H9 (cell line): ENCODE measurements at regions not wholly inside any gene's neighbourhood (a gene's known extent, or its start where the extent isn't known, plus 50 kb on each side); places are given as distances from the start of the nearest gene placed in this dataset.

Source experiments
- DNase-seq: peaks from one replicate; pipeline ENCODE4 v3.0.0-alpha.2; 2017
- H2AFZ ChIP-seq: one replicate; pipeline ENCODE4 v1.6.1; 2013; ENCODE audit warnings: mild to moderate bottlenecking, low read length, control low read depth, moderate library complexity
- H2AK5ac ChIP-seq: 2 replicates; pipeline ENCODE4 v1.6.1; 2013; ENCODE audit warnings: low read length, control low read depth, mixed read lengths; ENCODE audit not compliant: insufficient read length
- H2BK120ac ChIP-seq: one replicate; pipeline ENCODE4 v1.6.1; 2013; ENCODE audit warnings: low read depth, mild to moderate bottlenecking, low read length, control low read depth, inconsistent platforms; ENCODE audit not compliant: poor library complexity, severe bottlenecking
- H2BK12ac ChIP-seq: 2 replicates; pipeline ENCODE4 v1.6.1; 2013; ENCODE audit warnings: low read length, control low read depth, mixed read lengths, low read depth; ENCODE audit not compliant: insufficient read length
- H2BK15ac ChIP-seq: 2 replicates; pipeline ENCODE4 v1.6.1; 2013; ENCODE audit warnings: low read depth, low read length, control low read depth
- H2BK20ac ChIP-seq: one replicate; pipeline ENCODE4 v1.6.1; 2013; ENCODE audit warnings: low read depth, mild to moderate bottlenecking, low read length, control low read depth, inconsistent platforms; ENCODE audit not compliant: poor library complexity, severe bottlenecking
- H2BK5ac ChIP-seq: 2 replicates; pipeline ENCODE4 v1.6.1; 2013; ENCODE audit warnings: low read length, control low read depth, mixed read lengths; ENCODE audit not compliant: insufficient read length
- H3K14ac ChIP-seq: 2 replicates; pipeline ENCODE4 v1.6.1; 2013; ENCODE audit warnings: low read length, control low read depth; ENCODE audit not compliant: insufficient read depth
- H3K18ac ChIP-seq: 2 replicates; pipeline ENCODE4 v1.6.1; 2013; ENCODE audit warnings: low read depth, mild to moderate bottlenecking, mixed read lengths, low read length, control low read depth; ENCODE audit not compliant: insufficient read length
- H3K23ac ChIP-seq: 2 replicates; pipeline ENCODE4 v1.6.1; 2013; ENCODE audit warnings: low read length, control low read depth, mixed read lengths, low read depth; ENCODE audit not compliant: insufficient read length
- H3K23me2 ChIP-seq: 2 replicates; pipeline ENCODE4 v1.6.1; 2013; ENCODE audit warnings: low read depth, mild to moderate bottlenecking, mixed read lengths, low read length, control low read depth; ENCODE audit not compliant: insufficient read length, poor library complexity, severe bottlenecking
- H3K27ac ChIP-seq: 2 replicates; pipeline ENCODE4 v1.5.1; 2013; ENCODE audit warnings: low read length, control low read depth, mixed read lengths, low read depth; ENCODE audit not compliant: insufficient read length
- H3K27me3 ChIP-seq: 2 replicates; pipeline ENCODE4 v1.6.1; 2013; ENCODE audit warnings: low read length, control low read depth, inconsistent platforms; ENCODE audit not compliant: insufficient read depth
- H3K4ac ChIP-seq: 2 replicates; pipeline ENCODE4 v1.6.1; 2013; ENCODE audit warnings: low read depth, mild to moderate bottlenecking, control low read depth, inconsistent platforms, low read length, moderate library complexity
- H3K4me1 ChIP-seq: 2 replicates; pipeline ENCODE4 v1.6.1; 2013; ENCODE audit warnings: low read length, control low read depth, inconsistent platforms; ENCODE audit not compliant: insufficient read depth
- H3K4me2 ChIP-seq: 2 replicates; pipeline ENCODE4 v1.6.1; 2013; ENCODE audit warnings: low read length, control low read depth, mixed read lengths; ENCODE audit not compliant: insufficient read length, insufficient read depth
- H3K56ac ChIP-seq: 2 replicates; pipeline ENCODE4 v1.6.1; 2013; ENCODE audit warnings: low read depth, mild to moderate bottlenecking, mixed read lengths, low read length, control low read depth; ENCODE audit not compliant: insufficient read length
- H3K79me1 ChIP-seq: 2 replicates; pipeline ENCODE4 v1.6.1; 2013; ENCODE audit warnings: low read depth, mild to moderate bottlenecking, moderate library complexity, low read length, control low read depth, inconsistent platforms; ENCODE audit not compliant: insufficient read depth, poor library complexity, severe bottlenecking
- H3K79me2 ChIP-seq: 2 replicates; pipeline ENCODE4 v1.6.1; 2013; ENCODE audit warnings: low read length, control low read depth, inconsistent platforms; ENCODE audit not compliant: insufficient read depth
- H3K9ac ChIP-seq: 2 replicates; pipeline ENCODE4 v1.6.1; 2013; ENCODE audit warnings: low read length, control low read depth, mixed read lengths; ENCODE audit not compliant: insufficient read length; ENCODE audit errors: extremely low read depth
- H3K9me3 ChIP-seq: one replicate; pipeline ENCODE4 v1.6.1; 2013; ENCODE audit warnings: low read depth, low read length, inconsistent platforms; ENCODE audit not compliant: control insufficient read depth
- H3T11ph ChIP-seq: one replicate; pipeline ENCODE4 v1.6.1; 2013; ENCODE audit warnings: mild to moderate bottlenecking, low read length, control low read depth, inconsistent platforms
- H4K20me1 ChIP-seq: one replicate; pipeline ENCODE4 v1.6.1; 2013; ENCODE audit not compliant: control insufficient read depth, insufficient read length, insufficient read depth
- H4K5ac ChIP-seq: 2 replicates; pipeline ENCODE4 v1.6.1; 2013; ENCODE audit warnings: low read depth, mild to moderate bottlenecking, mixed read lengths, low read length, control low read depth; ENCODE audit not compliant: insufficient read length
- H4K8ac ChIP-seq: replicated peaks from 2 replicates; pipeline ENCODE4 v1.6.1; 2013; ENCODE audit warnings: low read length, control low read depth, mixed read lengths, low read depth; ENCODE audit not compliant: insufficient read length
- H4K91ac ChIP-seq: 2 replicates; pipeline ENCODE4 v1.6.1; 2013; ENCODE audit warnings: low read depth, mild to moderate bottlenecking, moderate library complexity, mixed read lengths, low read length, control low read depth; ENCODE audit not compliant: insufficient read length
- H3K27ac Mint-ChIP-seq, 3 experiments: 2 replicates in 2 of 3; 3 replicates in 1 of 3; pipeline ENCODE4 v1.8.0; 2020 to 2021; ENCODE audit warnings: mixed read lengths in 3 of 3, mild to moderate bottlenecking in 1 of 3, moderate library complexity in 1 of 3
- H3K27me3 Mint-ChIP-seq: 2 replicates; pipeline ENCODE4 v1.8.0; 2021; ENCODE audit warnings: low read depth, mild to moderate bottlenecking, moderate library complexity, mixed read lengths
- H3K36me3 Mint-ChIP-seq, 3 experiments: 2 replicates in 2 of 3; 3 replicates in 1 of 3; pipeline ENCODE4 v1.8.0; 2020 to 2021; ENCODE audit warnings: low read depth in 3 of 3, mixed read lengths in 3 of 3; ENCODE audit not compliant: insufficient read depth in 1 of 3
- H3K4me1 Mint-ChIP-seq, 2 experiments: 2 replicates each; pipeline ENCODE4 v1.8.0; 2020; ENCODE audit warnings: mixed read lengths in 2 of 2
- H3K4me3 Mint-ChIP-seq, 2 experiments: 2 replicates in 1 of 2; 3 replicates in 1 of 2; pipeline ENCODE4 v1.8.0; 2020 to 2021; ENCODE audit warnings: mild to moderate bottlenecking in 2 of 2, mixed read lengths in 2 of 2, moderate library complexity in 1 of 2
- H3K9me3 Mint-ChIP-seq, 2 experiments: 2 replicates in 1 of 2; 3 replicates in 1 of 2; pipeline ENCODE4 v1.8.0; 2020; ENCODE audit warnings: mild to moderate bottlenecking in 2 of 2, mixed read lengths in 2 of 2, moderate library complexity in 1 of 2
- CTCF ChIP-seq: fragments of 200-600 bp; sonication (generic); conservative IDR thresholded peaks from 3 replicates; pipeline ENCODE4 v1.8.0; 2021; ENCODE audit warnings: antibody characterized with exemption, mild to moderate bottlenecking
- WGBS: extraction: QIAGEN DNeasy Blood & Tissue Kit; methylation state at CpG from one replicate; pipeline ENCODE4 v1.1.7; 2013; ENCODE audit warnings: missing lambda C conversion rate, low lambda C conversion rate, mixed read lengths; ENCODE audit not compliant: insufficient read length; ENCODE audit errors: extremely low coverage; 5-methylcytosine and 5-hydroxymethylcytosine counted together

GRCh38 chr2:67777010-67777409 is 285.8 kb downstream of the C1D start:
- no CpG with 5 or more reads among the region's 1 CpG for WGBS

More at GRCh38 chr2:67777010-67777409, 285.8 kb downstream of the C1D start:
- Histone ChIP-seq H3K14ac (no peak overlapping the region), H3K4ac (no peak overlapping the region), H3K9me3 (no peaks in the 10 kb centered on the region), H3K56ac (no peak overlapping the region), H3K23ac (no peak overlapping the region), H4K20me1 (no peaks in the 10 kb centered on the region), H3K4me2 (no peak overlapping the region), H3K79me2 (no peaks in the 10 kb centered on the region), H3K27ac (no peak overlapping the region), H4K8ac (no peak overlapping the region), H3K9ac (no peak overlapping the region), H3K27me3 (no peaks in the 10 kb centered on the region), H2AK5ac (no peak overlapping the region), H2BK15ac (no peak overlapping the region), H4K91ac (no peak overlapping the region), H2BK20ac (no peak overlapping the region), H3K23me2 (no peaks in the 10 kb centered on the region), H3K18ac (no peak overlapping the region), H2BK12ac (no peak overlapping the region), H3T11ph (no peak overlapping the region), H2BK120ac (no peak overlapping the region), H3K4me1 (no peaks in the 10 kb centered on the region), H2BK5ac (no peak overlapping the region), H4K5ac (no peak overlapping the region), H3K79me1 (no peaks in the 10 kb centered on the region), H2AFZ (no peak overlapping the region)
- no peak overlapping the region for H3K27ac Mint-ChIP-seq
- H3K4me3 Mint-ChIP-seq, result no peak overlapping the region
- no peak for TF ChIP-seq CTCF
- no peaks in the 10 kb centered on the region for H3K27me3 Mint-ChIP-seq
- H3K9me3 Mint-ChIP-seq, result no peaks in the 10 kb centered on the region
- no peaks in the 10 kb centered on the region for H3K36me3 Mint-ChIP-seq
- no peak for DNase-seq
- H3K4me1 Mint-ChIP-seq, result no peaks in the 10 kb centered on the region
